IMR-90 (cell line): ENCODE measurements at regions not wholly inside any gene's neighbourhood (a gene's known extent, or its start where the extent isn't known, plus 50 kb on each side); places are given as distances from the start of the nearest gene placed in this dataset.

ENCODE experiments used
- ATAC-seq: fragments of 200-7000 bp; cut with Tn5 transposase; 2 replicates; pipeline ENCODE4 v1.9.1; 2020; ENCODE audit warnings: low read depth, mild to moderate bottlenecking, moderate library complexity
- BruUV-seq: library from RNA; stranded (reverse); fragments of 400-500 nt; replicated peaks from 2 replicates; lab custom pipeline; 2021; lab: Mats Ljungman, UMichigan
- CTCF ChIA-PET: fragments of 300-600 bp; formaldehyde crosslinking; extraction: SDS; loops from one replicate; lab custom pipeline; 2021; ENCODE audit warnings: antibody characterized with exemption; lab: Yijun Ruan, JAX
- POLR2A ChIA-PET: fragments of 300-600 bp; sonication (Branson Sonifier 250); formaldehyde crosslinking; loops from one replicate; lab custom pipeline; 2022; ENCODE audit warnings: antibody characterized with exemption; ENCODE audit not compliant: unreplicated experiment; lab: Charles Lee
- DNase-seq: peaks from one replicate; pipeline ENCODE4 v3.0.0; 2013
- H2AFZ ChIP-seq: replicated peaks from 2 replicates; pipeline ENCODE3; 2013; ENCODE audit warnings: low read length, mild to moderate bottlenecking; ENCODE audit not compliant: poor library complexity
- H2AK5ac ChIP-seq: 2 replicates; pipeline ENCODE4 v1.6.1; 2013; ENCODE audit warnings: low read depth, low read length, inconsistent platforms
- H2AK9ac ChIP-seq: replicated peaks from 2 replicates; pipeline ENCODE3; 2013; ENCODE audit warnings: mild to moderate bottlenecking, low read depth, low read length, moderate library complexity; ENCODE audit not compliant: poor library complexity
- H2BK120ac ChIP-seq: 2 replicates; pipeline ENCODE4 v1.6.1; 2013; ENCODE audit warnings: low read depth, low read length, inconsistent platforms
- H2BK15ac ChIP-seq: 3 replicates; pipeline ENCODE4 v1.6.1; 2013; ENCODE audit warnings: low read depth, low read length, inconsistent platforms
- H2BK20ac ChIP-seq: 2 replicates; pipeline ENCODE4 v1.6.1; 2013; ENCODE audit warnings: low read depth, mild to moderate bottlenecking, inconsistent platforms, low read length, moderate library complexity
- H2BK5ac ChIP-seq: 2 replicates; pipeline ENCODE4 v1.6.1; 2013; ENCODE audit warnings: mild to moderate bottlenecking, low read depth, low read length, inconsistent platforms; ENCODE audit not compliant: poor library complexity, severe bottlenecking
- H3K14ac ChIP-seq: replicated peaks from 2 replicates; pipeline ENCODE4 v1.6.1; 2013; ENCODE audit warnings: low read depth, low read length, inconsistent platforms
- H3K18ac ChIP-seq: 2 replicates; pipeline ENCODE4 v1.6.1; 2013; ENCODE audit warnings: low read depth, low read length, control low read depth
- H3K23ac ChIP-seq: 2 replicates; pipeline ENCODE4 v1.6.1; 2013; ENCODE audit warnings: low read depth, low read length, inconsistent platforms
- H3K27ac ChIP-seq: 2 replicates; pipeline ENCODE4 v1.5.1; 2013; ENCODE audit warnings: mild to moderate bottlenecking, control low read depth, low read length; ENCODE audit not compliant: insufficient read depth
- H3K27me3 ChIP-seq: 2 replicates; pipeline ENCODE4 v1.6.1; 2013; ENCODE audit warnings: low read length; ENCODE audit not compliant: control insufficient read depth, insufficient read depth
- H3K36me3 ChIP-seq: 2 replicates; pipeline ENCODE4 v1.6.1; 2013; ENCODE audit warnings: low read length, mixed read lengths; ENCODE audit not compliant: control insufficient read depth, insufficient read depth
- H3K4ac ChIP-seq: 2 replicates; pipeline ENCODE4 v1.6.1; 2013; ENCODE audit warnings: low read depth, low read length, inconsistent platforms
- H3K4me1 ChIP-seq: 2 replicates; pipeline ENCODE4 v1.6.1; 2013; ENCODE audit warnings: low read length, mixed read lengths; ENCODE audit not compliant: control insufficient read depth, insufficient read depth
- H3K4me2 ChIP-seq: 2 replicates; pipeline ENCODE4 v1.6.1; 2013; ENCODE audit warnings: low read depth, mild to moderate bottlenecking, control low read depth, low read length, moderate library complexity
- H3K4me3 ChIP-seq: 2 replicates; pipeline ENCODE4 v1.5.1; 2013; ENCODE audit warnings: low read depth, mild to moderate bottlenecking, control low read depth, low read length, moderate library complexity; ENCODE audit not compliant: insufficient read depth
- H3K56ac ChIP-seq: 2 replicates; pipeline ENCODE4 v1.6.1; 2013; ENCODE audit warnings: low read length, inconsistent platforms; ENCODE audit not compliant: insufficient read depth; ENCODE audit errors: extremely low read depth
- H3K79me1 ChIP-seq, 2 experiments: 2 replicates each; pipeline ENCODE4 v1.6.1; 2013; ENCODE audit warnings: low read length in 2 of 2, inconsistent platforms in 1 of 2, low read depth in 1 of 2
- H3K9ac ChIP-seq: 2 replicates; pipeline ENCODE4 v1.6.1; 2013; ENCODE audit warnings: low read depth, low read length, control low read depth
- H3K9me1 ChIP-seq: 2 replicates; pipeline ENCODE4 v1.6.1; 2013; ENCODE audit warnings: low read length, inconsistent platforms; ENCODE audit not compliant: insufficient read depth
- H3K9me3 ChIP-seq: 2 replicates; pipeline ENCODE4 v1.6.1; 2013; ENCODE audit warnings: low read length; ENCODE audit not compliant: control insufficient read depth, insufficient read depth
- H4K20me1 ChIP-seq: 2 replicates; pipeline ENCODE4 v1.6.1; 2013; ENCODE audit warnings: low read length, inconsistent platforms; ENCODE audit not compliant: insufficient read depth
- H4K5ac ChIP-seq: 2 replicates; pipeline ENCODE4 v1.6.1; 2013; ENCODE audit warnings: mild to moderate bottlenecking, low read depth, low read length, control low read depth
- H4K8ac ChIP-seq, 2 experiments: 2 replicates each; pipeline ENCODE4 v1.6.1; 2013; ENCODE audit warnings: low read depth in 2 of 2, low read length in 2 of 2, control low read depth in 1 of 2, inconsistent platforms in 1 of 2
- H4K91ac ChIP-seq: 2 replicates; pipeline ENCODE4 v1.6.1; 2013; ENCODE audit warnings: low read depth, low read length, inconsistent platforms; ENCODE audit not compliant: insufficient read depth
- BHLHE40 ChIP-seq: fragments of 150-350 bp; IDR thresholded peaks from 2 replicates; pipeline ENCODE4 v1.6.1; 2016; ENCODE audit warnings: mild to moderate bottlenecking, low read depth, low read length
- CEBPB ChIP-seq: IDR thresholded peaks from 2 replicates; pipeline ENCODE4 v1.6.1; 2012; ENCODE audit warnings: low read depth, low read length, improper control_type of control experiment
- CHD1 ChIP-seq: IDR thresholded peaks from 2 replicates; pipeline ENCODE4 v1.6.1; 2012; ENCODE audit warnings: low read depth, low read length, improper control_type of control experiment
- FOS ChIP-seq: fragments of 150-350 bp; IDR thresholded peaks from 2 replicates; pipeline ENCODE4 v1.6.1; 2016; ENCODE audit warnings: low read depth, low read length
- MAFK ChIP-seq: IDR thresholded peaks from 2 replicates; pipeline ENCODE4 v1.6.1; 2012; ENCODE audit warnings: low read depth, low read length, improper control_type of control experiment
- MAZ ChIP-seq: IDR thresholded peaks from 2 replicates; pipeline ENCODE4 v1.6.1; 2012; ENCODE audit warnings: low read depth, mild to moderate bottlenecking, low read length, improper control_type of control experiment, moderate library complexity, borderline replicate concordance
- MXI1 ChIP-seq: IDR thresholded peaks from 2 replicates; pipeline ENCODE4 v1.6.1; 2012; ENCODE audit warnings: low read depth, mild to moderate bottlenecking, low read length, moderate library complexity, borderline replicate concordance
- NFE2L2 ChIP-seq: fragments of 150-350 bp; IDR thresholded peaks from 2 replicates; pipeline ENCODE4 v1.6.1; 2016; ENCODE audit warnings: low read depth, mild to moderate bottlenecking, low read length
- POLR2A ChIP-seq: IDR thresholded peaks from 2 replicates; pipeline ENCODE4 v1.6.1; 2012; ENCODE audit warnings: mild to moderate bottlenecking, low read depth, low read length
- RAD21 ChIP-seq: IDR thresholded peaks from 2 replicates; pipeline ENCODE4 v1.6.1; 2012; ENCODE audit warnings: low read length, improper control_type of control experiment
- RCOR1 ChIP-seq: IDR thresholded peaks from 2 replicates; pipeline ENCODE4 v1.6.1; 2012; ENCODE audit warnings: mild to moderate bottlenecking, low read length, improper control_type of control experiment; ENCODE audit not compliant: insufficient replicate concordance
- RFX5 ChIP-seq: IDR thresholded peaks from 2 replicates; pipeline ENCODE4 v1.8.0; 2012; ENCODE audit warnings: low read depth, mild to moderate bottlenecking, low read length, moderate library complexity
- SMC3 ChIP-seq: fragments of 150-350 bp; IDR thresholded peaks from 2 replicates; pipeline ENCODE4 v1.6.1; 2016; ENCODE audit warnings: low read depth, mild to moderate bottlenecking, antibody characterized with exemption, low read length, moderate library complexity
- WGBS, 2 experiments: methylation state at CpG; one replicate each; pipeline versions ENCODE4 v1.1.5 to v1.1.7; 2013; ENCODE audit warnings: missing lambda C conversion rate in 2 of 2; ENCODE audit not compliant: insufficient read length in 1 of 2; ENCODE audit errors: extremely low coverage in 2 of 2; 5-methylcytosine and 5-hydroxymethylcytosine counted together
- dilution Hi-C: fragments of 300-500 bp; cut with HindIII; formaldehyde crosslinking; loops from one replicate; pipeline ENCODE4 v1.14.3; 2018; ENCODE audit warnings: low sequenced_read_pairs; ENCODE audit not compliant: unreplicated experiment
- in situ Hi-C: fragments of 300-500 bp; cut with MboI; formaldehyde crosslinking; loops from 3 replicates; pipeline ENCODE4 v1.14.3; 2019; ENCODE audit warnings: low sequenced_read_pairs, inconsistent platforms, mixed read lengths
- intact Hi-C: fragments of 100-400 bp; cut with micrococcal nuclease; formaldehyde crosslinking; loops from 2 replicates; pipeline ENCODE4 v1.10.0; 2022
- TF ChIP-seq, protein P1 (sequence below): fragments of 150-350 bp; IDR thresholded peaks from 2 replicates; pipeline ENCODE4 v1.6.1; 2016; ENCODE audit warnings: low read depth, mild to moderate bottlenecking, low read length, moderate library complexity, borderline replicate concordance
- TF ChIP-seq, protein P2 (sequence below): conservative IDR thresholded peaks from 2 replicates; pipeline ENCODE4 v1.5.1; 2012; ENCODE audit warnings: mild to moderate bottlenecking, low read depth, low read length, improper control_type of control experiment
- TF ChIP-seq, protein P3 (sequence below): fragments of 150-350 bp; IDR thresholded peaks from 2 replicates; pipeline ENCODE4 v1.6.1; 2017; ENCODE audit warnings: mild to moderate bottlenecking, antibody characterized with exemption, low read length, low read depth

DNA sequence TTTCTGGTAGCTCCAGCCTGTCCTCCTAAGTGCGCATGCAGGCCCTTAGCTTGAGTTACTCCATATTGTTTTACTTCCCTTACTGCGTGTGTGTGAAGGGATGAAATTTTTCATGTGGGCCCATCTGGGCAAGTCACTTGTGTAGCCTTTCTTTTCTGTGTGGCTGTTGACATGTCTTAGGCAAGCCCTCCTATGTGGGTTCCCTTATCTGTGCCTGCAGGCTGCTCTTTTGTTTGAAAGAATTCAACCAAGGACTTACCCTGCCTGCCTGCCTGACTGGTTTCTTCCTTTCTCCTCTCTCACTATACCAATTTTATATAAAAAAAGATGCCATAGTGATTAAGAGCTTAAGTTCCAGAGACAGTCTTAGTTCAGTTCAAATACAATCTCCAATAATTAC, 249.3 kb downstream of the ATG4C start:
- in situ Hi-C loops = no loop called here
- no CpG with 5 or more reads among the region's 2 CpGs for WGBS, 2 experiments
- H3K56ac ChIP-seq = no peak overlapping the region
- no peak overlapping the region for H2AK9ac ChIP-seq
- H4K5ac ChIP-seq = no peak overlapping the region
- no peak overlapping the region for H3K4ac ChIP-seq
- TF ChIP-seq, protein P1, sequence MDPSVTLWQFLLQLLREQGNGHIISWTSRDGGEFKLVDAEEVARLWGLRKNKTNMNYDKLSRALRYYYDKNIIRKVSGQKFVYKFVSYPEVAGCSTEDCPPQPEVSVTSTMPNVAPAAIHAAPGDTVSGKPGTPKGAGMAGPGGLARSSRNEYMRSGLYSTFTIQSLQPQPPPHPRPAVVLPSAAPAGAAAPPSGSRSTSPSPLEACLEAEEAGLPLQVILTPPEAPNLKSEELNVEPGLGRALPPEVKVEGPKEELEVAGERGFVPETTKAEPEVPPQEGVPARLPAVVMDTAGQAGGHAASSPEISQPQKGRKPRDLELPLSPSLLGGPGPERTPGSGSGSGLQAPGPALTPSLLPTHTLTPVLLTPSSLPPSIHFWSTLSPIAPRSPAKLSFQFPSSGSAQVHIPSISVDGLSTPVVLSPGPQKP = no peak
- TF ChIP-seq BHLHE40 (no peak), MAFK (no peak), SMC3 (no peak), MXI1 (no peak), RFX5 (no peak), CHD1 (no peak), CEBPB (no peak), NFE2L2 (no peak), RAD21 (no peak), RCOR1 (no peak), FOS (no peak), MAZ (no peak), POLR2A (no peak)
- TF ChIP-seq, protein P2, sequence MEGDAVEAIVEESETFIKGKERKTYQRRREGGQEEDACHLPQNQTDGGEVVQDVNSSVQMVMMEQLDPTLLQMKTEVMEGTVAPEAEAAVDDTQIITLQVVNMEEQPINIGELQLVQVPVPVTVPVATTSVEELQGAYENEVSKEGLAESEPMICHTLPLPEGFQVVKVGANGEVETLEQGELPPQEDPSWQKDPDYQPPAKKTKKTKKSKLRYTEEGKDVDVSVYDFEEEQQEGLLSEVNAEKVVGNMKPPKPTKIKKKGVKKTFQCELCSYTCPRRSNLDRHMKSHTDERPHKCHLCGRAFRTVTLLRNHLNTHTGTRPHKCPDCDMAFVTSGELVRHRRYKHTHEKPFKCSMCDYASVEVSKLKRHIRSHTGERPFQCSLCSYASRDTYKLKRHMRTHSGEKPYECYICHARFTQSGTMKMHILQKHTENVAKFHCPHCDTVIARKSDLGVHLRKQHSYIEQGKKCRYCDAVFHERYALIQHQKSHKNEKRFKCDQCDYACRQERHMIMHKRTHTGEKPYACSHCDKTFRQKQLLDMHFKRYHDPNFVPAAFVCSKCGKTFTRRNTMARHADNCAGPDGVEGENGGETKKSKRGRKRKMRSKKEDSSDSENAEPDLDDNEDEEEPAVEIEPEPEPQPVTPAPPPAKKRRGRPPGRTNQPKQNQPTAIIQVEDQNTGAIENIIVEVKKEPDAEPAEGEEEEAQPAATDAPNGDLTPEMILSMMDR = no peak
- TF ChIP-seq, protein P3, sequence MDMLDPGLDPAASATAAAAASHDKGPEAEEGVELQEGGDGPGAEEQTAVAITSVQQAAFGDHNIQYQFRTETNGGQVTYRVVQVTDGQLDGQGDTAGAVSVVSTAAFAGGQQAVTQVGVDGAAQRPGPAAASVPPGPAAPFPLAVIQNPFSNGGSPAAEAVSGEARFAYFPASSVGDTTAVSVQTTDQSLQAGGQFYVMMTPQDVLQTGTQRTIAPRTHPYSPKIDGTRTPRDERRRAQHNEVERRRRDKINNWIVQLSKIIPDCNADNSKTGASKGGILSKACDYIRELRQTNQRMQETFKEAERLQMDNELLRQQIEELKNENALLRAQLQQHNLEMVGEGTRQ = no peak
- no peak overlapping the region for H2BK15ac ChIP-seq
- H3K9ac ChIP-seq = no peak overlapping the region
- no peak overlapping the region for H2AK5ac ChIP-seq
- DNase-seq (no peak), ATAC-seq (no peak)
- H3K9me3 ChIP-seq = no peaks in the 10 kb centered on the region
- ChIA-PET CTCF (no interaction called here), POLR2A (no interaction called here)
- H3K36me3 ChIP-seq = no peaks in the 10 kb centered on the region
- no peak overlapping the region for H3K27ac ChIP-seq
- no peak overlapping the region for H3K4me3 ChIP-seq
- no peak overlapping the region for H4K91ac ChIP-seq
- H4K20me1 ChIP-seq = no peaks in the 10 kb centered on the region
- H3K23ac ChIP-seq = no peak overlapping the region
- H3K4me2 ChIP-seq = no peak overlapping the region
- H3K4me1 ChIP-seq = no peaks in the 10 kb centered on the region
- H3K27me3 ChIP-seq = no peaks in the 10 kb centered on the region
- intact Hi-C loops = no loop called here
- H2BK120ac ChIP-seq = no peak overlapping the region
- dilution Hi-C loops = no loop called here
- no peak overlapping the region for H2BK20ac ChIP-seq
- H3K79me1 ChIP-seq = no peaks in the 10 kb centered on the region
- no TSS peak for BruUV-seq
- H3K9me1 ChIP-seq = no peaks in the 10 kb centered on the region
- H3K14ac ChIP-seq = no peak overlapping the region
- H2AFZ ChIP-seq = no peak overlapping the region
- H3K18ac ChIP-seq = no peak overlapping the region
- H4K8ac ChIP-seq = no peak overlapping the region
- no peak overlapping the region for H2BK5ac ChIP-seq
